NAMALWA (cell line): ENCODE measurements at regions not wholly inside any gene's neighbourhood (a gene's known extent, or its start where the extent isn't known, plus 50 kb on each side); places are given as distances from the start of the nearest gene placed in this dataset.
"Not testable (repeated sequence)": the region's sequence is repeated elsewhere in the genome, so short reads cannot be mapped to it uniquely, and the experiment has no call there.

Experiments
- DNase-seq: peaks from one replicate; pipeline ENCODE4 v3.0.0-alpha.2; 2015; ENCODE audit warnings: low spot score

DNA sequence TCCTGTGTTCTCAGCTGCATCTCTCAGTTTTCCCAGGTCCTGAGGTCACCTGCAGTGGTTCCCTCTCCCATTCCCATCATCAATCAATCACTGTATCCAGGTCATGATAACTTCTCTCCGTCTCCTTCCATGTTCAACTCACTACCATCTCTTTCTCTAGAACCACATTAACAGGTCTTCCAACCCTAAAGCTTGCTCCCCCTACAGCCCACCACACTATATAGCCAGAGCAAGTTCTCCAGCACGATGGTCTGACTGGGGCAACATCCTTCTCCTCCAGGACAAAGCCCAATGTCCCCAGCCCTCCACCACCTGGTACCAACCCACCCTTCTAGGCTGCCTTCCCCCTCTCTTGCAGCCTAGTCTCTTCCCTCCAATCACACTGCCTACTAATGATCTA, 241.6 kb downstream of the CDK5RAP2 start:
- DNase-seq = no peak

DNA sequence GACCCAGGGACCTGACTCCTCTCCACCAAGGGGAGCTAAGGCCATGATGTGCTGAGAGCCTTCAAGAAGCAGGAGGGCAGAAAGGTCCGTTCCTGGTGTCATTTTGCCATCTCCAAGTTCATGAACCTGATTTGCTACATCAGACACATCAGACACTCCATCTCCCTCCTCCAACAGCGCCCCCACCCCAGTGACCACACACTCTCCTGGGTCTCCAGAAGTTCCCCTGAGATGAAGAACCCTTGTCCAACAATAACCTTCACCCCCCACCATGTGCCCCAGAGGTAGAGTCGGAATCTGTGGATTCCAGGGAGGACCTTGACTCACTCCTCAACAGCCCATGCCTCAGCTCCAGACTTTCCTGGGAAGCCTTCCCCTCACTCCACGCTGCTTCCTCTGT, 242.8 kb downstream of the CDK5RAP2 start:
- no peak for DNase-seq

GRCh38 chr9:120336753-120337090, 243.2 kb downstream of the CDK5RAP2 start:
- no peak for DNase-seq

- DNase-seq = no peak
Measured at GRCh38 chr9:120336021-120336752, 243.8 kb downstream of the CDK5RAP2 start.

- no peak for DNase-seq
Measured at GRCh38 chr9:120331913-120332312, 248.1 kb downstream of the CDK5RAP2 start.

DNA sequence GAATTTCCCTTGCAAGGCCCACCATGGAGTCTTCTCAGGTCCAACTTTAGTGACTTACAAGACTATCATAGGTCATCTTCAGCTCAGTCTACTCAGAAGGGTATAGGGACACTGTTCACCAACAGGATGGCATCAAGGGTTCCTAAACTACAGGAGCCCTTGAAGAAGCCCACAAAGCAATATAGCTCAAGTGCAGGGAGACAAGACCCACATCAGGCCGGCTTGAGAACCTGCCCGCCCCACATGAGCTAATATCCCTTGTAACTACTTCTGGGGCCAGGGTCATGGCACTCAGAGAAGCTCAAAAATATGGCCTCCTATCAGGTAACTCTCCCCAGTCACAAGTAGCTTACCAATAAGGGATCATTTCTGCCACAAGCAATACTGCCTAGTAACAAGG, 249.9 kb downstream of the CDK5RAP2 start:
- DNase-seq = no peak

- no peak for DNase-seq
Measured at GRCh38 chr9:120327322-120327721, 252.6 kb downstream of the CDK5RAP2 start.

DNA sequence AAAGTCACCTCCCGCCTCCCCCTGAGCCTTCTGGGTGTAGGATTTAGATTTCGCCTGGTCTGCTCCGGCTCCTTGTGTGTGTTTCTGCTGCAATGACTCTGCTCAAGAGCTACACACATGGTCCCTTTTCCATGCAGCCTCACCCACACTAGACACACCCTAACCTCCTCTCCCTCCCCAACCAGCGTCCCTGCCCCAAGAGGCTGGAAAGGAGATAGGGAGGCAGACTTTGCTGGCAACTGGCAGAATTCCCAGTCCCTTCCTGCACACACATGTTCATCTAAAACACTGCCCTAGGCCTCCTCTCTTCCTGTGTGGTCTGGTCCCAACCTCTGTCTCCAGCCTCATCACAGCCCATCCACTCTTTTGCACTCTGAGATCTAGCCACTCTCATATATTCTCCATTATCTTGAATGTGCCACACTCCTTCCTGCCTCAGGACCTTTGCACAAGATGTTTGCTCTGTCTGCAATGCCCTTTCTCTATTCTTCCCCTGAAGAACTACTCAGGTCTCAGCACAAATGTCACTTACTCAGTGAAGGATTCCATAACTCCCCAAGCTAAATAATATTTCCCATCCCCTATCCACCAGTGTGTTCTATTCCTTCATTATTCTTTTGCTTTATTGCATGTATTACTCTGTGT, 253.8 kb downstream of the CDK5RAP2 start:
- no peak for DNase-seq

- peak; percentile 21 for DNase-seq
Measured at GRCh38 chr9:120324996-120325642, 254.8 kb downstream of the CDK5RAP2 start.

DNA sequence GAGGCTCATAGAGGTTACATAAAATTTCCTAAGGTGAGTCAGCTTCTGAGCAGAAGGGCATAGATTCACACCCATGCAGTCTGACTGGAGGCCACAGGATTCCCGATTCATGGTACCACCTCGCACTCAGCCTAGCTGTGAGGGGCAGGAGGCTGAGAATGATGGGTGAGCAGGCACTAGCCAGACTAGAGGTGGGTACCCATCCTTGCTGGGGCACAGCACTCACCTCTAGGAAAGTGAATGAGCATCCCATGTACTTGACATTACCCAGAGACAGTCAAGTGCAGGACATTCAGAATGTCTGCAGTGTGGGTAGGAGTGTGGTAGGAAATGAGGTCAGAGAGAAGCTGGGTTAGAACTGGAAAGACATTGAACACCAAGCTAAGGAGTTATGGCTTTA, 255.5 kb downstream of the CDK5RAP2 start:
- no peak for DNase-seq

DNA sequence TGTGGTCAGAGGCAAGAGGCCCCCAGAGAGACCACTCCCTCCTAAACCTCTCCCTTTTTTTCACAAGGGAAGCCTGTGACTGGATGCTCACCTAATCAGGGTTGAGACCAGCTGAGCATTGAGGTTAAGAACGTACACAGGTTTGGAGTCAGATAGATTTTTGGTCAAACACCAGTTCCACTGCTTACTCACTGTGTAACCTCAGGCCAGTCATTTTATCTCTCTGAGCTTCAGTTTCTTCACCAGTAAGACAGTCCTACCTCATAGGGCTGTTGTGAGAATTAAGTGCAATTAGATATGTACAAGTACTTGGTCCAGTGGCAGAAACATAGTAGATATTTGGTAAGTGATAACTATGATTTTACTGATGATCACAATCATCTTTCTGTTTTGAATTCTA, 256.8 kb downstream of the CDK5RAP2 start:
- no peak for DNase-seq

- DNase-seq = no peak
Measured at GRCh38 chr9:120319452-120319851, 260.5 kb downstream of the CDK5RAP2 start.

- no peak for DNase-seq
Measured at GRCh38 chr9:120315154-120315553, 264.8 kb downstream of the CDK5RAP2 start.

DNA sequence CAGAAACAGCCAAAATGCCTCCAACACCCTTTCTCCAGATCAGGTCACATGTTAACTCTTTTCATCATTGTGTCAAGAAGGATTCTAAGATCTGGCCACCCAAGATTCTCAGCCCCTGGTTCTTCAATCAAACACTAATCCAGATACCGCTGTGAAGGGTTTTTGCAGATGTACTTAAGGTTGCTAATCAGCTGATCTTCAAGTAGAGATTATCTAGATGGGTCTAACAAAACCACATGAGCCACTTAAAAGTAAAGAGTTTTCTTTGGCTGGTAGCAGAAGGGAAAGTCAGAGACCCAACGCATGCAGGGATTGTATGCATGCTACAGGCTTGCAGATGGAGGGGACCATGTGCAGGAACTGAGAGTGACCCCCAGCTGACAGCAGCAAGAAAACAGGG, 267.9 kb downstream of the CDK5RAP2 start:
- no peak for DNase-seq

DNA sequence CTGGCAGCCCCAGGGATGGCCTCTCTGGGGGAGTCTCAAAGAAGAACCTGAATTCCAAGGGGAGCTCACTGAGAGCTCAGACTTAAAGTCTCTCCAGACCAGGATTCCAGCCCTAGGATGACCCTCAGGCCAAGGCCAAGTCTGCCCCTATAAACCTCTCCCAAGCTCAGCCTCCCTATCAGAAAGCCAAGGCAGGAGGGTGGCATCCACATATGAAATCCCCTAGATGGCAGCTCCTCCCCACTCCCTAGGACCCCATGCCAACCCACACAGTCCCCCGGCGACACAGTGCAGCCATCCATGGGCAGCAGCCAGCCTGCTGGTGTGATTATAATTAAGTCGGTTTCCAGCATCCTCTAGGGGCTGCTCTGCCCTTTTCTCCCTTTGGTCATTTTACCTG, 269.9 kb downstream of the CDK5RAP2 start:
- no peak for DNase-seq

- DNase-seq = no peak
Measured at GRCh38 chr9:120308495-120308894, 271.5 kb downstream of the CDK5RAP2 start.

DNA sequence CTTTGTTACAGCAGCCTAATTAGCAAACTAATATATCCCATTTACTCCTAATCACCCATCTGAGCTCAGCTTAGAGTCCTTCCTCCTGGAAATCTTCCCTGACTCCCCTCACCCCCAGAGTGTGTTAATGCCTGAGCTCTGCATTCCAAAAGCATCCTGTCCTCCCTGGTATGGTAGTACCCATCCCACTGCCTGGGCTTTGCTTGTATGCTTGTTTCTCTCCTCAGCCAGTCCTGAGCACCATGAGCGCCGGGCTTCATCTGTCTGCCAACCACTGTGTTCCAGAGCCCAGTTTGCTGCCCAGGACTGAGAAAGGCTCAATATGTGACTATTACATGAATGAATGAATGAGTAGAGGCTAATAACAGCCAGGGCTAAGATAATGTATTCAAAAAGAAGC, 272.4 kb downstream of the CDK5RAP2 start:
- DNase-seq = no peak

DNA sequence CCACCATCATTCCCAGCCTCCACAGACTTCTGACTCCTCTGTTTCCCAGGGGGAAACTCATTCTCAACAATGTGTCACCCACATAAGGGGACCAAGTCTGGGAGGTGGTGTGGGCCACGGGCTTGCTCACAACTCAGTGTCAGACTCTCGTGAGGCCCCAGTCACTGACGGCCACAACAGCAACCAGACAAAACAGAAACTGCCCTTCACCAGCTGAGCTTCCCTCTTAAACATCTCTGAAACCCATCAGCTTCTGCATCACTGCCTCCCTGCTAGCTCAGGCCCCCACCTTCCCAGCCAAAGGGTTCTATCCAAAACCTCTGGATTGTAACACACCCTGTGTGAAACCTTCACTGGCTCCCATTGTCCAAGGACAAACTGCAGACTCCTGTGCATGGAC, 273.4 kb downstream of the CDK5RAP2 start:
- DNase-seq = no peak

DNA sequence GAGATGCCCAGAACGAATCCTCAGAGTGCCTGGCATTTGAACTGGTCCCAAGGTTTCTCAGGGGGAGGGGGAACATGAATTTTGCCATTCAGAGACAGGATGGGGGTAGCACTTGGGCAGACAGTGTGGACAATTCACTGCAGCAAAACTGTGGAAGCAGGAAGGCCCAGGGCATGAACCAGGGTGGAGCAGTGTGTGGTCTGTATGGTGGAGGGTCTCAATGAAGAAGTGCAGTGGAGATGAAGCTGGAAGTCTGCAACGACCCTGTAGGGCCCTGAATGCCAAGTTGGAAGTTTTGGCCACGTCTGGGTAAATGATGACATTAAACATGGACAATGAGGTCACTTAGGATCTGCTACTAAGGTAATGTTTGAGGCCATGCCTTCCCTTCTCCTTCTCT, 273.9 kb downstream of the CDK5RAP2 start:
- no peak for DNase-seq

DNA sequence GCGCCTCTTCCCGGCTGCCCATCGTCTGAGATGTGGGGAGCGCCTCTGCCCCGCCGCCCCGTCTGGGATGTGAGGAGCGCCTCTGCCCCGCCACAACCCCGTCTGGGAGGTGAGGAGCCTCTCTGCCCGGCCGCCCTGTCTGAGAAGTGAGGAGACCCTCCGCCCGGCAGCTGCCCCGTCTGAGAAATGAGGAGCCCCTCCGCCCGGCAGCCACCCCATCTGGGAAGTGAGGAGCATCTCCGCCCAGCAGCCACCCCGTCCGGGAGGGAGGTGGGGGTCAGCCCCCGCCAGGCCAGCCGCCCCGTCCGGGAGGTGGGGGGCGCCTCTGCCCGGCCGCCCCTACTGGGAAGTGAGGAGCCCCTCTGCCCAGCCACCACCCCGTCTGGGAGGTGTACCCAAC, 275.1 kb downstream of the CDK5RAP2 start:
- not testable (repeated sequence) for DNase-seq

DNA sequence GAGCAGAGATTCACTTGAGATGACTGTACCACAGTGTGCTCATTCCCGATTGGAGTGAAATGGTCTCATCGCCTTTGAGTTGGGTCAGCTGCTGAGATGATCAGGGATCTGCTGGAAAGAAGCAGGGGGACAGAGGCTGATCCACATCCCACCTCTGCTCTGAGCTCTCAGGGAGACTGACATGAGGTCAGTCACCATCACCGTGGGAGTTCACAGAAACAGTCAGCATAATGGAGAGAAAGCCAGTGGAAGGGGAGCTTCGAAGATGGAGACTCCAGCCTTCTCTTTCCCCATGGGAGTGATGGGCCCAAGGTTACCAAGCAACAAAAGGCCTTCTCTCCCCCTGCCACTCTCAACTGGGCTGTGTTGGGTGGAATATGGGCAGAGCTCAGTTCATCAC, 276.4 kb downstream of the CDK5RAP2 start:
- no peak for DNase-seq

DNA sequence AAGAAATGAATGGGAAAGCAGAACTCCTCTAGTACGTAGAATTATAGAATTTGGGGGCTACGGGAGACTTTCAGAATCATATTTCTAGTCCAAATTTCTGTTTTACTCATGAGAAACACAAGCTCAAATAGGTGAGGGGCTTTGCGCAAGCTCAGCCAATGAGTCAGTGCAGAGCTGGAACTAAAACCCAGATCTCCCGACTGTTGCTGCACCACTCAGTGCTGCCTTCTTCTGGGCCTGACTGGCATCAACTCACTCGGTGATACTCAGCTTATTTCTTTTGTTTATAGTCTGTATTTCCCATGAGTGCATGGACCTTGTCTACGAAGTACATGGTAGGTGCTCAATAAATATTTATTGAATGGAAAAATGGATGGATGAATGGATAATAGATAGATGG, 280.2 kb downstream of the CDK5RAP2 start:
- DNase-seq = no peak

GRCh38 chr9:120294003-120294402, 286.0 kb downstream of the CDK5RAP2 start:
- no peak for DNase-seq

- no peak for DNase-seq
Measured at GRCh38 chr9:120292606-120293005, 287.4 kb downstream of the CDK5RAP2 start.
